GM23338 (cell line): ENCODE measurements at regions not wholly inside any gene's neighbourhood (a gene's known extent, or its start where the extent isn't known, plus 50 kb on each side); places are given as distances from the start of the nearest gene placed in this dataset.

Source experiments
- CREB1 ChIP-seq: fragments of 250-450 bp; sonication (Bioruptor Pico); IDR thresholded peaks from 2 replicates; pipeline ENCODE4 v1.5.0; 2020; ENCODE audit warnings: low read depth, mild to moderate bottlenecking, moderate library complexity
- CTCF ChIP-seq, 2 experiments: fragments of 200-600 bp in 1 of 2; sonication (generic) in 1 of 2; conservative IDR thresholded peaks; 2 replicates each; pipeline versions ENCODE4 v1.5.1 to v1.6.1; 2016 to 2017; ENCODE audit warnings: antibody characterized with exemption in 2 of 2, low read depth in 2 of 2, mild to moderate bottlenecking in 2 of 2, moderate library complexity in 1 of 2
- EZH2phosphoT487 ChIP-seq: fragments of 200-600 bp; sonication (generic); IDR thresholded peaks from one replicate; pipeline ENCODE4 v1.8.1; 2018; ENCODE audit warnings: antibody characterized with exemption; ENCODE audit not compliant: unreplicated experiment

GRCh38 chr3:75906555-75907112 lies 121.3 kb upstream of the ZNF717 start:
- TF ChIP-seq EZH2phosphoT487 (no peak), CREB1 (CRISPR knock-in tag) (no peak), CTCF (conservative IDR thresholded peaks at IDR 0.05; ENCODE audit: low read depth in 2 of 2) (peak; percentile 30 to 67; a peak in 3 of 4 replicates)
